ENCODE measurements at regions not wholly inside any gene's neighbourhood (a gene's known extent, or its start where the extent isn't known, plus 50 kb on each side); places are given as distances from the start of the nearest gene placed in this dataset.

GRCh38 chr2:34107811-34108210, 508.7 kb upstream of the FAM98A start:
- Mint-ChIP-seq H3K27ac (no peak overlapping the region), H3K4me3 (no peak overlapping the region), H3K4me1 (no peaks in the 10 kb centered on the region), H3K9me3 (no peaks in the 10 kb centered on the region), H3K27me3 (no peaks in the 10 kb centered on the region)
- no peak for ATAC-seq
- no peak for DNase-seq

GRCh38 chr2:34105006-34105767, 506.1 kb upstream of the FAM98A start:
- H3K4me3 Mint-ChIP-seq = no peak overlapping the region
- H3K27me3 Mint-ChIP-seq = no peaks in the 10 kb centered on the region
- ATAC-seq (no peak), DNase-seq (no peak)
- H3K4me1 Mint-ChIP-seq = no peaks in the 10 kb centered on the region
- no peak overlapping the region for H3K27ac Mint-ChIP-seq
- no peaks in the 10 kb centered on the region for H3K9me3 Mint-ChIP-seq

- Mint-ChIP-seq H3K27me3 (no peaks in the 10 kb centered on the region), H3K4me3 (no peak overlapping the region), H3K4me1 (no peaks in the 10 kb centered on the region), H3K9me3 (no peaks in the 10 kb centered on the region), H3K27ac (no peak overlapping the region)
- ATAC-seq (no peak), DNase-seq (no peak)
Observed at GRCh38 chr2:34104601-34105000, 505.5 kb upstream of the FAM98A start.

- ATAC-seq (no peak), DNase-seq (no peak)
- Mint-ChIP-seq H3K27me3 (no peaks in the 10 kb centered on the region), H3K4me1 (no peaks in the 10 kb centered on the region), H3K27ac (no peak overlapping the region), H3K4me3 (no peak overlapping the region), H3K9me3 (no peaks in the 10 kb centered on the region)
Observed at GRCh38 chr2:34103437-34103836, 504.3 kb upstream of the FAM98A start.

GRCh38 chr2:34102339-34102738, 503.2 kb upstream of the FAM98A start:
- no peak for DNase-seq
- no peak overlapping the region for H3K27ac Mint-ChIP-seq
- H3K27me3 Mint-ChIP-seq = no peaks in the 10 kb centered on the region
- ATAC-seq = no peak
- H3K4me1 Mint-ChIP-seq = no peaks in the 10 kb centered on the region
- no peak overlapping the region for H3K4me3 Mint-ChIP-seq
- no peaks in the 10 kb centered on the region for H3K9me3 Mint-ChIP-seq

- DNase-seq = no peak
Observed at GRCh38 chr2:34099377-34099776, 500.3 kb upstream of the FAM98A start.

GRCh38 chr2:34098256-34098655, 499.2 kb upstream of the FAM98A start:
- ATAC-seq (no peak), DNase-seq (no peak)
- peak overlapping the region in 1 of 2 donors; percentile 36 for H3K27ac Mint-ChIP-seq
- H3K9me3 Mint-ChIP-seq = no peaks in the 10 kb centered on the region
- no peak overlapping the region for H3K4me3 Mint-ChIP-seq
- H3K27me3 Mint-ChIP-seq = no peaks in the 10 kb centered on the region
- no peaks in the 10 kb centered on the region for H3K4me1 Mint-ChIP-seq

More at GRCh38 chr2:34099377-34099776, 500.3 kb upstream of the FAM98A start:
- Mint-ChIP-seq H3K9me3 (no peaks in the 10 kb centered on the region), H3K27me3 (no peaks in the 10 kb centered on the region), H3K4me1 (no peaks in the 10 kb centered on the region), H3K4me3 (no peak overlapping the region), H3K27ac (no peak overlapping the region)
- ATAC-seq = no peak

- DNase-seq (peak; percentile 12 to 18), ATAC-seq (peak; percentile 45)
- Mint-ChIP-seq H3K27ac (no peak overlapping the region), H3K4me1 (no peaks in the 10 kb centered on the region), H3K4me3 (no peak overlapping the region), H3K27me3 (no peaks in the 10 kb centered on the region), H3K9me3 (no peaks in the 10 kb centered on the region)
Observed at GRCh38 chr2:34096562-34097171, 497.6 kb upstream of the FAM98A start.

GRCh38 chr2:34093790-34094189, 494.7 kb upstream of the FAM98A start:
- no peaks in the 10 kb centered on the region for H3K4me1 Mint-ChIP-seq
- no peak for ATAC-seq

GRCh38 chr2:34070196-34070595, 471.1 kb upstream of the FAM98A start:
- DNase-seq (no peak), ATAC-seq (no peak)
- Mint-ChIP-seq H3K9me3 (peaks cover 0 to 11% of the 10 kb centered on the region in 2 donors), H3K27ac (no peak overlapping the region), H3K4me1 (no peaks in the 10 kb centered on the region), H3K4me3 (no peak overlapping the region), H3K27me3 (no peaks in the 10 kb centered on the region)

More at GRCh38 chr2:34093790-34094189, 494.7 kb upstream of the FAM98A start:
- no peak for DNase-seq
- Mint-ChIP-seq H3K9me3 (no peaks in the 10 kb centered on the region), H3K27ac (no peak overlapping the region), H3K27me3 (no peaks in the 10 kb centered on the region), H3K4me3 (no peak overlapping the region)

GRCh38 chr2:34069604-34070003, 470.5 kb upstream of the FAM98A start:
- no peak for DNase-seq
- H3K4me1 Mint-ChIP-seq = no peaks in the 10 kb centered on the region
- no peak overlapping the region for H3K27ac Mint-ChIP-seq
- no peak for ATAC-seq
- H3K27me3 Mint-ChIP-seq = no peaks in the 10 kb centered on the region
- peaks cover 0 to 11% of the 10 kb centered on the region in 2 donors for H3K9me3 Mint-ChIP-seq
- no peak overlapping the region for H3K4me3 Mint-ChIP-seq

- no peak overlapping the region for H3K27ac Mint-ChIP-seq
- no peaks in the 10 kb centered on the region for H3K9me3 Mint-ChIP-seq
- H3K27me3 Mint-ChIP-seq = no peaks in the 10 kb centered on the region
- DNase-seq (no peak), ATAC-seq (no peak)
- H3K4me3 Mint-ChIP-seq = no peak overlapping the region
- H3K4me1 Mint-ChIP-seq = no peaks in the 10 kb centered on the region
Observed at GRCh38 chr2:34050413-34050812, 451.3 kb upstream of the FAM98A start.

GRCh38 chr2:34045101-34045655, 446.1 kb upstream of the FAM98A start:
- no peaks in the 10 kb centered on the region for H3K4me1 Mint-ChIP-seq
- H3K27me3 Mint-ChIP-seq = no peaks in the 10 kb centered on the region
- H3K27ac Mint-ChIP-seq = no peak overlapping the region
- no peak overlapping the region for H3K4me3 Mint-ChIP-seq
- no peaks in the 10 kb centered on the region for H3K9me3 Mint-ChIP-seq
- ATAC-seq = no peak
- DNase-seq = no peak

- ATAC-seq = no peak
- DNase-seq = no peak
- no peak overlapping the region for H3K27ac Mint-ChIP-seq
- H3K9me3 Mint-ChIP-seq = no peaks in the 10 kb centered on the region
- no peak overlapping the region for H3K4me3 Mint-ChIP-seq
- H3K4me1 Mint-ChIP-seq = no peaks in the 10 kb centered on the region
- H3K27me3 Mint-ChIP-seq = no peaks in the 10 kb centered on the region
Observed at GRCh38 chr2:34037886-34038285, 438.8 kb upstream of the FAM98A start.

GRCh38 chr2:34037157-34037556, 438.1 kb upstream of the FAM98A start:
- Mint-ChIP-seq H3K4me1 (no peaks in the 10 kb centered on the region), H3K27me3 (no peaks in the 10 kb centered on the region), H3K27ac (no peak overlapping the region), H3K9me3 (no peaks in the 10 kb centered on the region), H3K4me3 (no peak overlapping the region)
- no peak for DNase-seq
- ATAC-seq = no peak

GRCh38 chr2:34031097-34031496, 432.0 kb upstream of the FAM98A start:
- DNase-seq (no peak), ATAC-seq (no peak)
- Mint-ChIP-seq H3K9me3 (no peaks in the 10 kb centered on the region), H3K4me1 (no peaks in the 10 kb centered on the region), H3K27me3 (no peaks in the 10 kb centered on the region), H3K4me3 (no peak overlapping the region), H3K27ac (no peak overlapping the region)

Data from stimulated activated naive CD8-positive, alpha-beta T cell treated with anti-CD3 and anti-CD28 coated beads, Interleukin-15, amount 100 ng/mL, for 72 hours (primary cell).